ENCODE measurements at regions not wholly inside any gene's neighbourhood (a gene's known extent, or its start where the extent isn't known, plus 50 kb on each side); places are given as distances from the start of the nearest gene placed in this dataset.

DNA sequence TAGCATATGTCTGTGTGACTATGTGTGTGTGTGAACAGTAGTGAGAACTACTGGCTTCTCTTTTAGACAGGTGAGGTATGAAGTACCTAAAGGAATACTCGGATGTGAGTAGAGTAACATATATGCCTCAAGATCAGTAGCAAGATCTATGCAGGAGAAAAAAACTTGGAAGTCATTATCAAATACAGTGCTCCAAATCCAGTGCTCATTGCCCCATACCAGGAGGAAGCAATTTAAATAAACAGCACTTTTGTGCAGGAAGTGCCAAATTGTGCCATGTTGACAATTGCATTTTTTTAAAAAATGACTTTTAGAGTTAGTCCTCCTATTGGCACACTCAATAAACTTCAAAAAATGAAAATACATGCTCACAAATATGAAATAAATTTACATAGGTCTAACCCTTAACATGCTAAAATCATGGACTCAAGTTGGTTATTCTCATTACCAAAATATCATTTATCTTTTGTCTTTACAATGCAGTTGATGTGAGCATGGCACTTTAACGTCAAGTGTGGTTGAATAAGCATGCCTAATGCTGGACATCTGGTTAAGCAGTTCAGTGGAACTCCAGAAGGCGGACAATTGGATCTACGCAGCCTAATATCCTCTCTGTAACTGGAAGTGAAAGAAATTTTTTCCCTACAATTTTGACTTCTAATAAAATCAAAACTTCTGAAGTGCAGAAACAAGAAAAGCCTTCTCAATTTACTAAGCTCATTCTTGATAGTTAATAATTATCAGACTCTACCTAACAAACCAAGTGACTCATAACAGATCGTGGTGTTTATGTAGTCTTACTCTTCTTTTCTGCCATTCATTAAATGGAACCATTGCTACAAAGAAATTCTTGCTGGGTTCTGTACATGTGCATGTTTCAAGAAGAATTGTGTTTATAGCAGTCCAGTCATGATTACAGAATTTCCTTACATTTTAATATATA is 195.2 kb downstream of the MDFIC start (continued):
- TF ChIP-seq, protein P1, sequence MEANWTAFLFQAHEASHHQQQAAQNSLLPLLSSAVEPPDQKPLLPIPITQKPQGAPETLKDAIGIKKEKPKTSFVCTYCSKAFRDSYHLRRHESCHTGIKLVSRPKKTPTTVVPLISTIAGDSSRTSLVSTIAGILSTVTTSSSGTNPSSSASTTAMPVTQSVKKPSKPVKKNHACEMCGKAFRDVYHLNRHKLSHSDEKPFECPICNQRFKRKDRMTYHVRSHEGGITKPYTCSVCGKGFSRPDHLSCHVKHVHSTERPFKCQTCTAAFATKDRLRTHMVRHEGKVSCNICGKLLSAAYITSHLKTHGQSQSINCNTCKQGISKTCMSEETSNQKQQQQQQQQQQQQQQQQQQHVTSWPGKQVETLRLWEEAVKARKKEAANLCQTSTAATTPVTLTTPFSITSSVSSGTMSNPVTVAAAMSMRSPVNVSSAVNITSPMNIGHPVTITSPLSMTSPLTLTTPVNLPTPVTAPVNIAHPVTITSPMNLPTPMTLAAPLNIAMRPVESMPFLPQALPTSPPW (CRISPR knock-in tag; IDR thresholded peaks at IDR 0.05), result no peak
- TF ChIP-seq CREBBP (IDR thresholded peaks at IDR 0.05; ENCODE audit: low read depth, low read length) (no peak), CBX2 (IDR thresholded peaks at IDR 0.05; ENCODE audit: insufficient read depth, low read length, poor library complexity, severe bottlenecking) (no peak), MEF2D (tag; conservative IDR thresholded peaks at IDR 0.05; ENCODE audit: low read depth) (no peak)
- TF ChIP-seq, protein P2, sequence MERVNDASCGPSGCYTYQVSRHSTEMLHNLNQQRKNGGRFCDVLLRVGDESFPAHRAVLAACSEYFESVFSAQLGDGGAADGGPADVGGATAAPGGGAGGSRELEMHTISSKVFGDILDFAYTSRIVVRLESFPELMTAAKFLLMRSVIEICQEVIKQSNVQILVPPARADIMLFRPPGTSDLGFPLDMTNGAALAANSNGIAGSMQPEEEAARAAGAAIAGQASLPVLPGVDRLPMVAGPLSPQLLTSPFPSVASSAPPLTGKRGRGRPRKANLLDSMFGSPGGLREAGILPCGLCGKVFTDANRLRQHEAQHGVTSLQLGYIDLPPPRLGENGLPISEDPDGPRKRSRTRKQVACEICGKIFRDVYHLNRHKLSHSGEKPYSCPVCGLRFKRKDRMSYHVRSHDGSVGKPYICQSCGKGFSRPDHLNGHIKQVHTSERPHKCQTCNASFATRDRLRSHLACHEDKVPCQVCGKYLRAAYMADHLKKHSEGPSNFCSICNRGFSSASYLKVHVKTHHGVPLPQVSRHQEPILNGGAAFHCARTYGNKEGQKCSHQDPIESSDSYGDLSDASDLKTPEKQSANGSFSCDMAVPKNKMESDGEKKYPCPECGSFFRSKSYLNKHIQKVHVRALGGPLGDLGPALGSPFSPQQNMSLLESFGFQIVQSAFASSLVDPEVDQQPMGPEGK (CRISPR knock-in tag; IDR thresholded peaks at IDR 0.05; ENCODE audit: borderline replicate concordance), result no peak

DNA sequence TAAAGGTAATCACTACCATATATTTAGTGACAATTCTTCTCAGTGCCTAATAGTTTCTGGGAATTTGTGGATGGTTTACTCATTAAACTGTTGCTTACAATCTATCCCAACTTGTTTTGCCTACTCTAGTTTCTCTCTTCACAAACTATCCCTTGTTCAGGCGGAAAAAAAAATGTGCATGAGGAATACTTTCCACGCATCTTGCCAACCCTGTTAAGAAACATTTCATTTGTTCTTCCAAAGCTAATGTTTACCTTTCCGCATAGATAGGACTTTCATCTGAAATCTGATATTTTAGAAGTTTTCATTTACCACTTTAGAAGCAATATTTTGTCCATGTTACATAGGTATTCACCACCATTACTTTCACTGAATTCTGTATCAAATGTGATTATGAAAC is 191.9 kb downstream of the MDFIC start:
- Histone ChIP-seq H3K79me2 (ENCODE audit: control insufficient read depth, insufficient read depth, low read length) (no peaks in the 10 kb centered on the region), H3K27ac (ENCODE audit: extremely low read depth, low read depth, low read length) (no peak overlapping the region), H3K27me3 (ENCODE audit: control insufficient read depth in 2 of 2, insufficient read depth in 2 of 2, low read length in 2 of 2) (no peaks in the 10 kb centered on the region), H3K9me3 (replicated peaks; ENCODE audit: control insufficient read depth, insufficient read depth, low read depth, low read length) (no peaks in the 10 kb centered on the region), H3K9ac (ENCODE audit: insufficient read depth in 1 of 2, low read depth in 2 of 2, low read length in 2 of 2) (no peak overlapping the region), H3K4me3 (no peak overlapping the region), H3K4me2 (ENCODE audit: insufficient read depth, low read length) (no peak overlapping the region), H4K20me1 (replicated peaks; ENCODE audit: control insufficient read depth, insufficient read depth, low read length) (no peaks in the 10 kb centered on the region), H3K4me1 (replicated peaks in 1 of 2; ENCODE audit: control insufficient read depth in 2 of 2, insufficient read depth in 2 of 2, low read length in 2 of 2) (no peaks in the 10 kb centered on the region), H2AFZ (ENCODE audit: low read depth, low read length) (no peak overlapping the region), H3K36me3 (ENCODE audit: control insufficient read depth, insufficient read depth, low read length) (no peaks in the 10 kb centered on the region), H3K9me1 (ENCODE audit: control insufficient read depth, insufficient read depth, low read length) (no peaks in the 10 kb centered on the region)
- FAIRE-seq (no peak), DNase-seq (ENCODE audit: extremely low read depth in 1 of 4, low spot score in 3 of 4) (no peak), ATAC-seq (no peak)
- in situ Hi-C loops (cut with MboI) (no loop called here), intact Hi-C loops (cut with micrococcal nuclease) (no loop called here)
- CTCF ChIA-PET (ENCODE audit: low intra/inter-chr PET ratio), result no interaction called here
- no TSS peak for BruUV-seq (replicated peaks)
- 1% methylated on average over 3 of the region's 3 CpGs for WGBS (ENCODE audit: insufficient coverage, low coverage, missing lambda C conversion rate)
- POLR2A ChIA-PET, result no interaction called here
- TF ChIP-seq ZC3H11A (IDR thresholded peaks at IDR 0.05; ENCODE audit: low read depth, low read length) (no peak), KLF1 (tag; IDR thresholded peaks at IDR 0.05) (no peak)
- TF ChIP-seq, protein P3, sequence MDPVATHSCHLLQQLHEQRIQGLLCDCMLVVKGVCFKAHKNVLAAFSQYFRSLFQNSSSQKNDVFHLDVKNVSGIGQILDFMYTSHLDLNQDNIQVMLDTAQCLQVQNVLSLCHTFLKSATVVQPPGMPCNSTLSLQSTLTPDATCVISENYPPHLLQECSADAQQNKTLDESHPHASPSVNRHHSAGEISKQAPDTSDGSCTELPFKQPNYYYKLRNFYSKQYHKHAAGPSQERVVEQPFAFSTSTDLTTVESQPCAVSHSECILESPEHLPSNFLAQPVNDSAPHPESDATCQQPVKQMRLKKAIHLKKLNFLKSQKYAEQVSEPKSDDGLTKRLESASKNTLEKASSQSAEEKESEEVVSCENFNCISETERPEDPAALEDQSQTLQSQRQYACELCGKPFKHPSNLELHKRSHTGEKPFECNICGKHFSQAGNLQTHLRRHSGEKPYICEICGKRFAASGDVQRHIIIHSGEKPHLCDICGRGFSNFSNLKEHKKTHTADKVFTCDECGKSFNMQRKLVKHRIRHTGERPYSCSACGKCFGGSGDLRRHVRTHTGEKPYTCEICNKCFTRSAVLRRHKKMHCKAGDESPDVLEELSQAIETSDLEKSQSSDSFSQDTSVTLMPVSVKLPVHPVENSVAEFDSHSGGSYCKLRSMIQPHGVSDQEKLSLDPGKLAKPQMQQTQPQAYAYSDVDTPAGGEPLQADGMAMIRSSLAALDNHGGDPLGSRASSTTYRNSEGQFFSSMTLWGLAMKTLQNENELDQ (CRISPR knock-in tag; IDR thresholded peaks at IDR 0.05; ENCODE audit: borderline replicate concordance), result no peak
- TF ChIP-seq, protein P4, sequence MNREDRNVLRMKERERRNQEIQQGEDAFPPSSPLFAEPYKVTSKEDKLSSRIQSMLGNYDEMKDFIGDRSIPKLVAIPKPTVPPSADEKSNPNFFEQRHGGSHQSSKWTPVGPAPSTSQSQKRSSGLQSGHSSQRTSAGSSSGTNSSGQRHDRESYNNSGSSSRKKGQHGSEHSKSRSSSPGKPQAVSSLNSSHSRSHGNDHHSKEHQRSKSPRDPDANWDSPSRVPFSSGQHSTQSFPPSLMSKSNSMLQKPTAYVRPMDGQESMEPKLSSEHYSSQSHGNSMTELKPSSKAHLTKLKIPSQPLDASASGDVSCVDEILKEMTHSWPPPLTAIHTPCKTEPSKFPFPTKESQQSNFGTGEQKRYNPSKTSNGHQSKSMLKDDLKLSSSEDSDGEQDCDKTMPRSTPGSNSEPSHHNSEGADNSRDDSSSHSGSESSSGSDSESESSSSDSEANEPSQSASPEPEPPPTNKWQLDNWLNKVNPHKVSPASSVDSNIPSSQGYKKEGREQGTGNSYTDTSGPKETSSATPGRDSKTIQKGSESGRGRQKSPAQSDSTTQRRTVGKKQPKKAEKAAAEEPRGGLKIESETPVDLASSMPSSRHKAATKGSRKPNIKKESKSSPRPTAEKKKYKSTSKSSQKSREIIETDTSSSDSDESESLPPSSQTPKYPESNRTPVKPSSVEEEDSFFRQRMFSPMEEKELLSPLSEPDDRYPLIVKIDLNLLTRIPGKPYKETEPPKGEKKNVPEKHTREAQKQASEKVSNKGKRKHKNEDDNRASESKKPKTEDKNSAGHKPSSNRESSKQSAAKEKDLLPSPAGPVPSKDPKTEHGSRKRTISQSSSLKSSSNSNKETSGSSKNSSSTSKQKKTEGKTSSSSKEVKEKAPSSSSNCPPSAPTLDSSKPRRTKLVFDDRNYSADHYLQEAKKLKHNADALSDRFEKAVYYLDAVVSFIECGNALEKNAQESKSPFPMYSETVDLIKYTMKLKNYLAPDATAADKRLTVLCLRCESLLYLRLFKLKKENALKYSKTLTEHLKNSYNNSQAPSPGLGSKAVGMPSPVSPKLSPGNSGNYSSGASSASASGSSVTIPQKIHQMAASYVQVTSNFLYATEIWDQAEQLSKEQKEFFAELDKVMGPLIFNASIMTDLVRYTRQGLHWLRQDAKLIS (CRISPR knock-in tag; IDR thresholded peaks at IDR 0.05), result no peak
